Frontal cortex (tissue), 3 donors: ENCODE measurements at regions not wholly inside any gene's neighbourhood (a gene's known extent, or its start where the extent isn't known, plus 50 kb on each side); places are given as distances from the start of the nearest gene placed in this dataset.
"Not testable (repeated sequence)": the region's sequence is repeated elsewhere in the genome, so short reads cannot be mapped to it uniquely, and the experiment has no call there.

ENCODE experiments used
- DNase-seq, 2 donors: peaks; one replicate each; pipeline ENCODE4 v3.0.0; 2012; ENCODE audit warnings: low spot score in 2 of 2
- FAIRE-seq: peaks from 2 replicates; lab custom pipeline; 2012; peaks lifted over from hg19 to GRCh38; lab: Jason Lieb, UNC
- donor health status: control.
- donor health status: control.
- donor health status: control.

- no peak for FAIRE-seq
- DNase-seq = no peak
These were observed 754.6 kb upstream of the SOX11 start for GRCh38 chr2:4937550-4937949.

GRCh38 chr2:4938206-4938605 is 754.0 kb upstream of the SOX11 start:
- FAIRE-seq (no peak), DNase-seq (no peak)

GRCh38 chr2:4942441-4942840 is 749.7 kb upstream of the SOX11 start:
- FAIRE-seq = no peak
- DNase-seq = no peak

GRCh38 chr2:4947911-4948310 is 744.3 kb upstream of the SOX11 start:
- DNase-seq (no peak), FAIRE-seq (no peak)

- DNase-seq (no peak), FAIRE-seq (no peak)
These were observed 740.8 kb upstream of the SOX11 start for GRCh38 chr2:4951368-4951767.

GRCh38 chr2:4959219-4959618 is 733.0 kb upstream of the SOX11 start:
- FAIRE-seq = no peak
- no peak for DNase-seq

GRCh38 chr2:4962419-4962818 is 729.8 kb upstream of the SOX11 start:
- FAIRE-seq = no peak
- no peak for DNase-seq

- FAIRE-seq = no peak
- DNase-seq = no peak
These were observed 729.1 kb upstream of the SOX11 start for GRCh38 chr2:4963106-4963505.

- FAIRE-seq (no peak), DNase-seq (no peak)
These were observed 728.1 kb upstream of the SOX11 start for GRCh38 chr2:4964001-4964540.

GRCh38 chr2:4964579-4964978 is 727.6 kb upstream of the SOX11 start:
- FAIRE-seq (no peak), DNase-seq (no peak)

- FAIRE-seq = no peak
- DNase-seq = no peak
These were observed 726.4 kb upstream of the SOX11 start for GRCh38 chr2:4965556-4966320.

- FAIRE-seq = no peak
- no peak for DNase-seq
These were observed 725.0 kb upstream of the SOX11 start for GRCh38 chr2:4967206-4967605.

GRCh38 chr2:4972472-4972871 is 719.7 kb upstream of the SOX11 start:
- DNase-seq (no peak), FAIRE-seq (no peak)

GRCh38 chr2:4973354-4973753 is 718.8 kb upstream of the SOX11 start:
- FAIRE-seq (no peak), DNase-seq (no peak)

GRCh38 chr2:4973973-4974372 is 718.2 kb upstream of the SOX11 start:
- no peak for FAIRE-seq
- no peak for DNase-seq

- DNase-seq (no peak), FAIRE-seq (no peak)
These were observed 715.8 kb upstream of the SOX11 start for GRCh38 chr2:4976407-4976806.

GRCh38 chr2:4979111-4979510 is 713.1 kb upstream of the SOX11 start:
- DNase-seq = no peak
- FAIRE-seq = no peak

GRCh38 chr2:4980995-4981394 is 711.2 kb upstream of the SOX11 start:
- FAIRE-seq (no peak), DNase-seq (no peak)

GRCh38 chr2:4981802-4982409 is 710.3 kb upstream of the SOX11 start:
- DNase-seq (no peak), FAIRE-seq (no peak)

- not testable (repeated sequence) for DNase-seq, FAIRE-seq
These were observed 703.7 kb upstream of the SOX11 start for GRCh38 chr2:4988444-4988843.

- FAIRE-seq (no peak), DNase-seq (no peak)
These were observed 700.0 kb upstream of the SOX11 start for GRCh38 chr2:4992226-4992625.

GRCh38 chr2:4995466-4995865 is 696.7 kb upstream of the SOX11 start:
- FAIRE-seq = no peak

More at GRCh38 chr2:4995466-4995865, 696.7 kb upstream of the SOX11 start:
- no peak for DNase-seq
